ENCODE measurements at regions not wholly inside any gene's neighbourhood (a gene's known extent, or its start where the extent isn't known, plus 50 kb on each side); places are given as distances from the start of the nearest gene placed in this dataset.

- no peak for TF ChIP-seq ZBTB7A (IDR thresholded peaks at IDR 0.05; ENCODE audit: low read depth)
- TF ChIP-seq CREB1 (IDR thresholded peaks at IDR 0.05; ENCODE audit: low read depth): no peak
- TF ChIP-seq EP300 (IDR thresholded peaks at IDR 0.05; ENCODE audit: borderline replicate concordance): no peak
- no peak for TF ChIP-seq MAX (IDR thresholded peaks at IDR 0.05)
- TF ChIP-seq EGR1 (IDR thresholded peaks at IDR 0.05): no peak
- no peak for TF ChIP-seq TEAD4 (IDR thresholded peaks at IDR 0.05)
- no peak for TF ChIP-seq TAF1 (IDR thresholded peaks at IDR 0.05; ENCODE audit: low read depth)
- TF ChIP-seq RAD21 (IDR thresholded peaks at IDR 0.05; ENCODE audit: low read depth): no peak
- TF ChIP-seq YY1 (IDR thresholded peaks at IDR 0.05; ENCODE audit: low read depth): no peak
- TF ChIP-seq REST (IDR thresholded peaks at IDR 0.05; ENCODE audit: low read depth): no peak
Measured at GRCh38 chr2:20900052-20900636, 77.2 kb upstream of the LDAH start.
